Ramos (cell line): ENCODE measurements at regions not wholly inside any gene's neighbourhood (a gene's known extent, or its start where the extent isn't known, plus 50 kb on each side); places are given as distances from the start of the nearest gene placed in this dataset.
"Not testable (repeated sequence)": the region's sequence is repeated elsewhere in the genome, so short reads cannot be mapped to it uniquely, and the experiment has no call there.

Experiments
- in situ Hi-C: fragments of 300-500 bp; cut with MboI; formaldehyde crosslinking; loops from one replicate; pipeline ENCODE4 v1.14.3; 2022; ENCODE audit warnings: low sequenced_read_pairs; ENCODE audit not compliant: unreplicated experiment

DNA sequence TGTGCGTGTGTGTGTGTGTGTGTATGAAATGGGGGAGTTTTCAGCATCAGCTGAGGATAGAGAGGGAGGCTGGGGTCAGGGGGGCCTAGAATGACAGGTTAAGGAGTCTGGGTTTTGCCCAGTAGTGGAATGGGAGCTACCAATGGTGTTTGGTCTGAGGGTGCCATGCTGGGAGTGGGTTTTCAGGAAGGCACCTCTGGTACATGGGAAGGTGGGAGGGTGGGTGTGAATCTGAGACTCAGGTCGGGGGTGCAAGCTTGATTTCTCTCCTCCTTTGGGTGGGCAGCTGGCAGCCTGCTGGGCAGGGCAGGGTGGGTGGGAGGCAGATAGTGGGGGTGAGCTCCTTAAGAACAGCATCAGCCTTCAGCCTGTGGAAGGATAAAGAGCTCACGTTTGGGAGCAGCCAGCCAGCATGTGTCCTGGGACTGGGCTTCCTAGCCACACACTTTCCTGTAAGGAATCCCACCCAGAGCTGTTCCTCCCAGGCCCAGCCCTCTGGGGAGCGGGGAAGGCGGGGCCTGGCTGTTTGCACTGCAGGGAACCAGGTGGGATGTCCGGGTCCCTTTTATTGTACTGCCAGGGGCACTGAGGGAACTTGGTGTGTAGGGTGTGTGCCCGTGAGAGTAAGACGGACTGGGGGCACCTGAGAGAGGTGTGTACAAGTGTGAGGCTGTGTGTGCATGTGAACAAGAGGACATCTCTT, 152.8 kb downstream of the FOXD2 start:
- in situ Hi-C loops: no loop called here

- in situ Hi-C loops: no loop called here
Observed at GRCh38 chr1:47591801-47592200, 154.0 kb downstream of the FOXD2 start.

- in situ Hi-C loops: no loop called here
Observed at GRCh38 chr1:47592296-47593012, 154.6 kb downstream of the FOXD2 start.

GRCh38 chr1:47593013-47593568, 155.2 kb downstream of the FOXD2 start:
- in situ Hi-C loops: no loop called here

- in situ Hi-C loops: no loop called here
Observed at GRCh38 chr1:47593598-47594285, 155.9 kb downstream of the FOXD2 start.

GRCh38 chr1:47594627-47595026, 156.8 kb downstream of the FOXD2 start:
- in situ Hi-C loops: no loop called here

- in situ Hi-C loops: no loop called here
Observed at GRCh38 chr1:47596328-47596727, 158.5 kb downstream of the FOXD2 start.

DNA sequence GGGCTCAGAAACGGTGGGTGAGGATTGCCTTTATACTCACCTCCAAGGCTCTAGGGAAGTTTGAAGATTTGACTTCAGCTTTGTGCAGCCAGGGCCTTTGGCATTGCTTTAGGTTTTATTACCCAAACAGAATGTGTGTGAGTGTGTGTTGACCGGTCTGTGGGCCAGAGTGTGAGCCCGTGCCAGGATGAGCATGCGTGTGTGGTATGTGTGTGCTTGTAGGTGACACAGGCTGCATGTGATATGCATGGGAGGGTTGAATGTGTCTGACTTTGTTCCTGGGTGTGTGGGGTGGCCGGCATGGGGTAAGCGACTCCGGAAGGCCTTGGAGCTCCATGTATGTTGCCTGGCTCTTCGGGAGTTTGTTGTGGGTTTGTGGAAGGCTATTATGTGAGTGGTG, 160.5 kb downstream of the FOXD2 start:
- in situ Hi-C loops: no loop called here

- in situ Hi-C loops: no loop called here
Observed at GRCh38 chr1:47599777-47600176, 161.9 kb downstream of the FOXD2 start.

- in situ Hi-C loops: not testable (repeated sequence)
Observed at GRCh38 chr1:47602491-47602890, 164.6 kb downstream of the FOXD2 start.

DNA sequence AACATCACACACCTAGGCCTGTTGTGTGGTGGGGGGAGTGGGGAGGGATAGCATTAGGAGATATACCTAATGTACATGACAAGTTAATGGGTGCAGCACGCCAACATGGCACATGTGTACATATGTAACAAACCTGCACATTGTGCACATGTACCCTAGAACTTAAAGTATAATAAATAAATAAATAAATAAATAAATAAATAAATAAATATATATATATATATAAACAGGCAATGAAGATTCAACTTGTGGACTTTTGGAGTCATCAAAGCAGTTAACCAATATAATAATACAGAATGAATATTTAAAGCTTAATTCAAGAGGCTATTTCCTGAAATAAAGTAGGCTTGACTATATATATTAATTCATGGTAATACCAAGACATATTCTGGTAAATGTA, 167.0 kb downstream of the FOXD2 start:
- in situ Hi-C loops: not testable (repeated sequence)

- in situ Hi-C loops: no loop called here
Observed at GRCh38 chr1:47608296-47608875, 170.5 kb downstream of the FOXD2 start.

DNA sequence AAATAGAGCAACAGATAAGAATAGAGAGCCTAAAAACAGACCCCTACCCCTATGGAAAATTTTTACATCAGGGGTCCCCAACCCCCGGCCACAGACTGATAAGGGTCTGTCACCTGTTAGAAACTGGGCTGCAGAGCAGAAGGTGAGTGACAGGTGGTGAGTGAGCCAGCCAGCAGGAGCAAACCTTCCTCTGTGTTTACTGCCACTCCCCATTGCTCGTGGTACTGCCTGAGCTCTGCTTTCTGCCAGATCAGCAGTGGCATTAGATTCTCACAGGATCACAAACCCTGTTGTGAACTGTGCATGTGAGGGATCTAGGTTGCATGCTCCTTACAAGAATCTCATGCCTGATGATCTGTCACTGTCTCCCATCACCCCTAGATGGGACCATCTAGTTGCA, 174.1 kb downstream of the FOXD2 start:
- in situ Hi-C loops: no loop called here

DNA sequence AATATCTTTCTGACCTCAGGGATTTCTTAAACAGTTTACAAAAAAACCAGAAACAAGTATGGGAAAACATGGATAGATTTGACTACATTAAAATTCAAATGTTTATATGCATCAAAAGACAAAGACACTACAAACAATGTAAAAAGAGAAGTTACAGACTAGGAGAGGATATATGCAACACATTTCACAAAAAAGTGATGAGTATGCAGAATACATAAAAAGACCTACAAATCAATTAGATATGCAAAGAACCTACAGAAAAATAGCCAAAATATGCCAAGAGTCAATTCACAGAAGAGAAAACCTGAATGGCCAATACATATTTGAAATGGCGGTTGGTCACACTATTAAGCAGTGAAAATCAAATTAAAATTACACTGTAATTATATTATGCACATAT, 175.0 kb downstream of the FOXD2 start:
- in situ Hi-C loops: no loop called here

DNA sequence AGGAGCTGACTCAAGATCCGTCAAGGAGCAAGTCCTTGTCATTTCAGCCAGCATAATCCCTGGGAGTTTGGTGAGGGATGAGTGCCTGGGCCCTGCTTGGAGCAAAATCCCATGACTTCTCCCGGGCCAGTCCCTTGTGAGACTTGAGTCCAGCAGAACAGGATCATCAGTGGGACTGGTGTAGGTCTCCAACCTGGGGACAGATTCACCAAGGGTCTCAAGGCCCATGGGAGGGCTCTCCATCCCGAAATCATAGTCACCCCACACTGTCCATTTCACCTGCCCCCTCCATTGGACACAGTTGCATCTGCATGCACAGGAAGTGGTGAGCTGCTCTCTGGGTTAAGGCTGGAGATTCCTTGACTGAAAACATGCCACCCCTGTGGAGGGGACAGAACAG, 178.2 kb downstream of the FOXD2 start:
- in situ Hi-C loops: no loop called here

DNA sequence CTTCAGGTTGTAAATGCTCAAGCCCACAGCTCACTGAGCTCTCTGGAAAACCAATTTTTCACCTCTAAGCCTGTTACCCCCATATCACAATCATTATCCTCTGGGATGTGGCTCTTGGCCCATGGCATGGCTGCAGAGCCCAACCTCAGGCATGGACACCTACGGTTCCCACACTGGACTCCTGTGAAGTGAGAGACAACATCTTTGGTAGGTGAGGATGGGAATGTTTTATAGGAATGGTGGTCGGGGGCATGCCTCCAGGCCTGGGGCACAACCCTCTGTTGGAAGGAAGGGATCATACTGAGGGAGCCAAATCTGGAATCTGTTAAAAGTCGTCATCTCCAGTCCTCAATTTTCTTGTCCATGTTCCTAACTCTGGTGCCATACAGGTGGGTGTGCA, 179.1 kb downstream of the FOXD2 start:
- in situ Hi-C loops: no loop called here

DNA sequence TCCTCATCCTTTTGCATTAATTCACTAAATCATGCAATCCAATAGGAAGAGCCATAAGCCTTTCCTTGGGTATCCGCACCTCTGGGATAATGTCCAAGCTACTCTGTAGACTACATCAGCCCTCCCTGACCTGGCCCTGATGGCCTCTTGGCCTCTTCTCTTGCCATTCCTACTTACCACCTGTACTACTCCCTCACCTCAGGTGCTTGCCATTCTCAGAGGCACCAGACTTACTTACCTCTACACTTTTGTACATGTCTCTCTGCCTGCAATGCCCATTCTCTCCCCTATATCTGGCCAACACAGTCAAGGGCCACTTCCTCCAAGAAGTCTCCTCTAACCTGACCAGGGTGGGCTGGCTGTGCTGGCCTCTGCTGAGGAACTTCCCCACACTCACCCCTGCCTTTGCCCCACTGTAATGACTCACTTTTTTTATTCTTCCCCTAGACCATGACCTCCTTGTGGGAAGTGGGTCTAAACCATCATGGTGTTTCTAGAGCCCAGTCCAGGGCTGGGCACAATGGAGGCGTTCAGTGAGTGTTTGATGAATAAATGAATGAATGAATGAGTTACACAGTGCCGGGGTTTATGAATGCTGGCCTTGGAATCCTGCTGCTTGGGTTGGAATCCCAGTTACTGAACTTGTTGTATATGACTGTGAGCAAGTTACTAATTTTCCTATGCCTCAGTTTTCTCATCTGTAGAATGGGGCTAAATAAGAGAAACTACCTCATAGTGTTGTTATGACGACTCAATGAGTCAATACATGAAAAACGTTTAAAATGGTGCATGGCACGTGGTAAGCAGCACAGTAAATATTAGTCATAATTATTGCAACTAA, 179.8 kb downstream of the FOXD2 start:
- in situ Hi-C loops: no loop called here

GRCh38 chr1:47618222-47618720, 180.4 kb downstream of the FOXD2 start:
- in situ Hi-C loops: no loop called here

GRCh38 chr1:47618830-47619229, 181.0 kb downstream of the FOXD2 start:
- in situ Hi-C loops: no loop called here

GRCh38 chr1:47621483-47621882, 183.6 kb downstream of the FOXD2 start:
- in situ Hi-C loops: no loop called here
